ENCODE measurements at regions not wholly inside any gene's neighbourhood (a gene's known extent, or its start where the extent isn't known, plus 50 kb on each side); places are given as distances from the start of the nearest gene placed in this dataset.
"Not testable (repeated sequence)": the region's sequence is repeated elsewhere in the genome, so short reads cannot be mapped to it uniquely, and the experiment has no call there.

GRCh38 chr2:84288293-84288692 is 170.8 kb downstream of the SUCLG1 start:
- DNase-seq (ENCODE audit: low read depth) = no peak

GRCh38 chr2:84286878-84287277 is 172.2 kb downstream of the SUCLG1 start:
- no peak for DNase-seq (ENCODE audit: low read depth)

DNA sequence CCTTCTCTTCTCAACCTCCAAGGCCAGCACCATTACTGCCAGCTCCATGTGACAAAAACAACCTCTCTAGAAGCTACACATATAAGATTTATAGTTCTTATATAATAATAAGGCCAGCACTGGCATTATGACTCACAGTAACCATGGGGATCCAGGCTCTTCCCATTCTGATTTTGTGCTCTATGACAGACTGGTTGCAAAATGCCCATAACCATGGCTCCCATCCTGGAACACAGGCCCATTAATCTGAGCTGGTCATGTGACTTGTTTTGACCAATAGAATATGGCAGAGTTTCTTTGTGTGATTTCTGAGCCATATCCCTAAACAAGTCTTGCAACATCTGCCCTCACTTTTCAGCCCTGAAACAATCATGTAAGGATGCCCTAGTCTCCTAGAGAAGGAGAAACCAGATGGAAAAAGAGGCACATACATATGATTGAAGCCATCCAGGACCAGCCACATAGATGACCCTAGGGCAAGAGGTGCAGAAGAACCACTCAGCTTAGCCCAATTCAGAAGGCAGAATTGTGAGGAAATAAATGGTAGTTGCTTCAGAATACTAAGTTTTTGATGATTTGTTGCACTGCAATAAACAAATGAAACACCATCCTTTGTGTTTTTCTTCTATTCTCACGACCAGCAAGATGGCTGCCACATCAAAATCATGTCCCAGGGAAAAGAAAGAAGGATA is 173.9 kb downstream of the SUCLG1 start:
- peak; percentile 0 for DNase-seq (ENCODE audit: low read depth)

GRCh38 chr2:84283506-84283905 is 175.6 kb downstream of the SUCLG1 start:
- no peak for DNase-seq (ENCODE audit: low read depth)

- DNase-seq (ENCODE audit: low read depth) = no peak
These were observed 177.6 kb downstream of the SUCLG1 start for GRCh38 chr2:84281510-84281909.

GRCh38 chr2:84280873-84281272 is 178.2 kb downstream of the SUCLG1 start:
- DNase-seq (ENCODE audit: low read depth) = no peak

DNA sequence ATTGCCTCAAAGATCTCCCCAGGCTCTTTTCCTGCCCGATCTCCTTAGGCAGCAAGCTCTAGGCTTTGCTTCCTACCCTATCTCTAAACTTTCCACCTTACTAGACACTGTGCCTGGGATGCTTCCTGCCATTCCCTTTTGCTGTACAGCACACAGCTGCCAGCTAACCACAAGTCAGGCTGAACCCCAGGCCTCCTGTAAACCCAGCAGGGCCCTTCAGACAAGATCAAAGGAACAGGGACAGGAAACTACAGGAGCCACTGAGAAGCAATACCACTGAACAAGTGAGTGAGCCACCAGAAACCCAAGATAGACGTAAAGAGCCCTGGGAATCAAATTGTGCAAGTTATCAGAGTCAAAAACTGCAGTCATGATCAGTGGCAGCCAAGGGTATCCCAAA is 180.7 kb downstream of the SUCLG1 start:
- no peak for DNase-seq (ENCODE audit: low read depth)

DNA sequence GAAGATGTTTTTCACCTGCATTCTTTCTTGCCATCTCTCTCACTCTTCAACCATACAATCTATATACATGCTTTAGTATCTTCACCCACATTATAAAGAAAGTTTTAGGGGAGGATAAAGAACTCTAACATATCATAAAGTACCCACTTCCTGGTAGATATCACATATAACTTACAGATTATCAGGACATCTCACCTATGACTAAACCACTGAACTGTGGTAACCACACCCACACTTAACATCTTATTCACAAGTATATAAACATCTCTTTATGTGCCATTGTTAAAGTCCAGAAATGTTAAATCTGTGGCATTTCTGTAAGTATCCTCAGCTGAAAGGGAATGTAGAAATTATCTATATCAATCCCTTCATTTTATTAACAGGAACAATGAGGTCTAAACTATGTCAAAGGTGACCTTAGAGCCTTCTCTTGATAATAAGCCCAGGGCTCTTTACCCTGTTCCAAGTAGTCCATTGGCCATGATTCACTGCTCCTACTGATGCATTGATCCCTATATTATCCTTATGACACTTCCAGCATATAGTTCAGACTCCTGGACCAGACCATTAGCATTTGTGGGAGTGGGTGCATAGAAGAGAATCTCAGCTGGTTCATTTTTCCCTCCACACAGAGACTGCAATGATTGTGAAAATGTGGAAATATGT is 182.4 kb downstream of the SUCLG1 start:
- no peak for DNase-seq (ENCODE audit: low read depth)

- no peak for DNase-seq (ENCODE audit: low read depth)
These were observed 185.7 kb downstream of the SUCLG1 start for GRCh38 chr2:84273406-84273805.

- DNase-seq (ENCODE audit: low read depth) = no peak
These were observed 187.1 kb downstream of the SUCLG1 start for GRCh38 chr2:84271977-84272376.

DNA sequence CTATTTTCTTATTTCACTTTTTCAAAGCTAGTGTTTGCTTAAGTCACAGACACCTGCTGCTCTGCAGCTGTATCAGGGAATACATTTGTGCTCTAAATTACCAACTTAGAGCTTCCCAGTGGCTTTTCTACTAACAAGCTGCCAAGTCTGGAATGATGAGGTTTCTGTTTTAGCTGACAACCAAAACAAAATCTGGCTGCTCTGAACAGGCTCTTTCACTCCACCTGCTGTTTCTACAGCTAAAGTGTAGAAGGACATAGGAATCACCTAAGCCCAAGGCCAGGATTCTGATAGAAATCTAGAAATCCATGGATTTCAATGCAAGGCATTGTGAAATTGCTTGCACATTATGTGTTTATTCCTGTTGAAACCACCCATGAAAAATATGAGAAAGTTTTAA is 201.2 kb downstream of the SUCLG1 start:
- DNase-seq (ENCODE audit: low read depth) = no peak

DNA sequence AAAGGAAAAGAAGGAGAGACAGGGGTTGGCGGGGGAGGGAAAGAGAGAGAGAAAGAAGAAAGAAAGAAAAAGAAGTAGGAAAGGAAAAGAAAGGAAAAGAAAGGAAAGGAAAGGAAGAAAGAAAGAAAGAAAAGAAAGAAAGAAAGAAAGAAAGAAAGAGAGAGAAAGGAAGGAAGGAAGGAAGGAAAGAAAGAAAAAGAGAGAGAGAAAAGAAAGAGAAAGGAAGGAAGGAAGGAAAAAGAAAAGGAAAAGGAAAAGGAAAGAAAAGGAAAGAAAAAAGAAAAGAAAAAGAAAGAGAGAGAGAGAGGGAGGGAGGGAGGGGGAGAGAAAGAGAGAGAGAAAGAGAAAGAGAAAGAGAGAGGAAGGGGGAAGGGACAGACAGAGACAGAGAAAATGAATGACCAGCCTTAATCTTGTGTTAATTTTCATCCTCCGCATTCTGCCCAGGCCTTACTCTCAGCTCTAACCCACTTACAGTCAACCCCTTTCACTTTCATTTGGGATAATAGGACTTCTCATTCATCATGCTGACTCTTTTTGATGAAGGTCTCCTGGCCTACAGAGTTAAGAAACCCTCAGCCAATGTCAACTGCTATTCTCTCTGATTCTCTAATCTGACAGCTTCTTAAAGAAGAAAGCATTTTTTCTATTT is 207.3 kb downstream of the SUCLG1 start:
- no peak for DNase-seq (ENCODE audit: low read depth)

DNA sequence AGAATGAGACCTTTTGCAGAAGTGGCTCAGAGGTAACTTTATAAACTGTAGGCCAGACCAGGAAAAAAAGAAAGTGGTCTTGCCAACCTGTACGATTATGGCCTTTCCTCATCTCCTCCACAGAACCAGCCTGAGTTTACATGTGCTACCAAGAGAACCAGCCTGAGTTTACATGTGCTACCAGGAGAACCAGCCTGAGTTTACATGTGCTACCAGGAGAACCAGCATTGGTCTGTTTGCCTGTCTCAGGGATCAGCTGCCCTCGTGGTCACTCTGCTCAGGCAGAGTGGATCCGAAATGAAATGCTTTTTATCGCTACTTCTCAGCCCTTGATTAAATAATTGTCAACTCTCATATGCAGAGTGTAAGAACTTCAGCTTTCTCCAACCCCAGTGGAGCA is 209.9 kb downstream of the SUCLG1 start:
- no peak for DNase-seq (ENCODE audit: low read depth)

DNA sequence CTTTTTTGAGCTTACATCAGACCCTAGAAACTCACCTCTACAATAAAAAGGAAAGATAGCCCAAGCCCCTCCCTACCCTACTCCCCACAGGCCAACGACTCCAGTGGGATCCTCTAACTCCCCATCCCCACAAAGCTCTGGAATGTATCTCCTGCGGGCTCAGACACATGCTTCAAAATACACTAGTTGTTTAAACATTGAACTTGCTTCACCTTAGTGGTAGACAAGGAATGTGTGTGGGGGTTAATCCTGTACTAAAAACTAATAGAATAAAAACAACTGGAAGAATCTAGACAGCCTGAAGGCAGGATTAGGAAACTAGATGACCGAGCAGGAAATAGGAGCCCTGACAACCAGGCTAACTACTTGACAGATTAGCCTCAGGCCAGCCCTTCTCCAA is 211.5 kb downstream of the SUCLG1 start:
- DNase-seq (ENCODE audit: low read depth) = no peak

- DNase-seq (ENCODE audit: low read depth) = no peak
These were observed 215.0 kb downstream of the SUCLG1 start for GRCh38 chr2:84243788-84244733.

GRCh38 chr2:84238907-84239306 is 220.2 kb downstream of the SUCLG1 start:
- no peak for DNase-seq (ENCODE audit: low read depth)

GRCh38 chr2:84236288-84236687 is 222.8 kb downstream of the SUCLG1 start:
- DNase-seq (ENCODE audit: low read depth) = no peak

DNA sequence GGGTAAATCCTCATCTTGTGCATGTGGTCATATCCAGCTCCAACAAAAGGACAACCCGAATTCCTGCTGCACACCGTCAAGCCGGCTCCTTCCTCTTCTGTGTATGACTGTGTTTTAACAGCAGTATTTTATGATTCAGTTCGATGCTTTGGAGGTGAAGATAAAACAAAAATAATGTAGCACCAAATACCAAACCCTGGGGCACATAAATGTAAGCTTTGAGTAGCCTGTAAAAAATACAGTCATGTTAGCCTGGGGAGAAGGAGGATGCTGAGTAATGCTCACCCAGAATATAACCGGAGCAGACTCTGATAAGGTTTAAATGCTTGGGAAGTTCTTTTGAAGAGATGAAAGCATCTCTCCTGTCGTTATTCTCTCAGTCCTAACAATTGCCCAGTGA is 225.0 kb downstream of the SUCLG1 start:
- DNase-seq (ENCODE audit: low read depth) = no peak

GRCh38 chr2:84231478-84231877 is 227.6 kb downstream of the SUCLG1 start:
- no peak for DNase-seq (ENCODE audit: low read depth)

DNA sequence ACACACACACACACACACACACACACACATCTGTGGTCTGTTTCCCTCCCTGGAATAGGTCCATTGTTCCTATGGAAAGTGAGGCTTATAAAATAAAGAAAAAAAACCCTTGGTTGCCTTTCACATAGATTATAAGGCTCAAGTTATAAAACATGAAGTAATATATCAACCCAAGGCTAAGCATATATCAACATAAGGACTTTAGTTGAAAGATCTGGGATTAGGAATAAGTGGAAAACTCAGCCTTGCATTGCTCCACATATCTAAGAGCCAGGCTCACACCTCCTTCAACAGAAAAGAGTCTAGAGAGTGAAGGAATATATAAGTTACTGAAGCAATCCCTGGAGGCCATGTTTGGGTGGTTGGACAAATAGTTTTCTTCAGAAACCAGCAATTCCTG is 235.0 kb downstream of the SUCLG1 start:
- no peak for DNase-seq (ENCODE audit: low read depth)

DNA sequence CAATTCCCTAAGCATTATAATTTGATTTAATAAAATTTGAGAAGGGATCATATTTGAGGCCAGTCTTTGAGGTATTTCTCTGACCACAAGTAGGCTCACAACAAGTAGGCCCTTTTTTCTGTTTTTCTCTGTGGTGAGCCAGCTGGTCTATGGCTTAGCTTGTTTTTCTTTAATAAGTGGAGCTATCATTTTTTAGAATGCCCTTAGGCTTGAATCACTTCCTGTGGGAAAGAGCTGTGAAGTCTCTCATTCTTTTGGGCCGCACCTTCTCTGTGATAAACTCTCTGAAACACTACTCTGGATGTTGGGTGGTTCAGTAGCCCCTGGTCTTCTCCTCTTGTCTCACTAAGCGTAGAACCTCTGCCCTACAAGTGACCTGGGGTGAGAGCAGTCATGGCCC is 235.9 kb downstream of the SUCLG1 start:
- peak; percentile 1 for DNase-seq (ENCODE audit: low read depth)

DNA sequence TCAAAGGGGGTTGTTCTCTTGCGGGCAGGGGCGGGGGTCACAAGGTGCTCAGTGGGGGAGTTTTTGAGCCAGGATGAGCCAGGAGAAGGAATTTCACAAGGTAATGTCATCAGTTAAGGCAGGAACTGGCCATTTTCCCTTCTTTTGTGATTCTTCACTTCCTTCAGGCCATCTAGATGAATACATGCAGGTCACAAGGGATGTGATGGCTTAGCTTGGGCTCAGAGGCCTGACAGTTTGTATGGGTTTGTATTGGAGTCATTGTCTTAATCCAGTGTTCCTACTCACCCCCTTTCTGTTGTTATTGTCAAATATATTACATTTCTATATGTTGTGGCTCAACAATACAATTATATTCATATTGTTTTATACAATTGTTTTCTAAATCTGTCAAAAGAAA is 238.0 kb downstream of the SUCLG1 start:
- DNase-seq (ENCODE audit: low read depth) = not testable (repeated sequence)
